ENCODE measurements at regions not wholly inside any gene's neighbourhood (a gene's known extent, or its start where the extent isn't known, plus 50 kb on each side); places are given as distances from the start of the nearest gene placed in this dataset.

- no peak for DNase-seq (ENCODE audit: low spot score)
Observed at GRCh38 chr13:107031716-107032115, 463.8 kb upstream of the ARGLU1 start.

GRCh38 chr13:107028751-107029150, 460.8 kb upstream of the ARGLU1 start:
- no peak for DNase-seq (ENCODE audit: low spot score)

GRCh38 chr13:107025991-107026390, 458.1 kb upstream of the ARGLU1 start:
- DNase-seq (ENCODE audit: low spot score): no peak

GRCh38 chr13:107023335-107023734, 455.4 kb upstream of the ARGLU1 start:
- no peak for DNase-seq (ENCODE audit: low spot score)

GRCh38 chr13:107020393-107020792, 452.5 kb upstream of the ARGLU1 start:
- no peak for DNase-seq (ENCODE audit: low spot score)

GRCh38 chr13:107018285-107018684, 450.3 kb upstream of the ARGLU1 start:
- DNase-seq (ENCODE audit: low spot score): no peak

GRCh38 chr13:107006661-107007060, 438.7 kb upstream of the ARGLU1 start:
- no peak for DNase-seq (ENCODE audit: low spot score)

GRCh38 chr13:107005577-107005976, 437.6 kb upstream of the ARGLU1 start:
- DNase-seq (ENCODE audit: low spot score): no peak

- DNase-seq (ENCODE audit: low spot score): no peak
Observed at GRCh38 chr13:107003911-107004310, 436.0 kb upstream of the ARGLU1 start.

- DNase-seq (ENCODE audit: low spot score): no peak
Observed at GRCh38 chr13:106998664-106999063, 430.7 kb upstream of the ARGLU1 start.

- DNase-seq (ENCODE audit: low spot score): no peak
Observed at GRCh38 chr13:106997696-106998095, 429.8 kb upstream of the ARGLU1 start.

GRCh38 chr13:106996867-106997618, 429.1 kb upstream of the ARGLU1 start:
- no peak for DNase-seq (ENCODE audit: low spot score)

- no peak for DNase-seq (ENCODE audit: low spot score)
Observed at GRCh38 chr13:106990594-106990993, 422.7 kb upstream of the ARGLU1 start.

GRCh38 chr13:106989876-106990275, 421.9 kb upstream of the ARGLU1 start:
- no peak for DNase-seq (ENCODE audit: low spot score)

GRCh38 chr13:106987427-106987785, 419.5 kb upstream of the ARGLU1 start:
- no peak for DNase-seq (ENCODE audit: low spot score)

- DNase-seq (ENCODE audit: low spot score): no peak
Observed at GRCh38 chr13:106986687-106987426, 418.9 kb upstream of the ARGLU1 start.

- no peak for DNase-seq (ENCODE audit: low spot score)
Observed at GRCh38 chr13:106986033-106986484, 418.1 kb upstream of the ARGLU1 start.

- DNase-seq (ENCODE audit: low spot score): no peak
Observed at GRCh38 chr13:106985481-106985880, 417.5 kb upstream of the ARGLU1 start.

- DNase-seq (ENCODE audit: low spot score): no peak
Observed at GRCh38 chr13:106981051-106981450, 413.1 kb upstream of the ARGLU1 start.

GRCh38 chr13:106967391-106967790, 399.5 kb upstream of the ARGLU1 start:
- no peak for DNase-seq (ENCODE audit: low spot score)

GRCh38 chr13:106963151-106963550, 395.2 kb upstream of the ARGLU1 start:
- no peak for DNase-seq (ENCODE audit: low spot score)

GRCh38 chr13:106961651-106962050, 393.7 kb upstream of the ARGLU1 start:
- no peak for DNase-seq (ENCODE audit: low spot score)

- no peak for DNase-seq (ENCODE audit: low spot score)
Observed at GRCh38 chr13:106961216-106961615, 393.3 kb upstream of the ARGLU1 start.

GRCh38 chr13:106958621-106959048, 390.7 kb upstream of the ARGLU1 start:
- no peak for DNase-seq (ENCODE audit: low spot score)
